ENCODE measurements at regions not wholly inside any gene's neighbourhood (a gene's known extent, or its start where the extent isn't known, plus 50 kb on each side); places are given as distances from the start of the nearest gene placed in this dataset.

- TF ChIP-seq CTCF (IDR thresholded peaks at IDR 0.05) (peak; percentile 23 to 80 (median 57)), POLR2A (IDR thresholded peaks at IDR 0.05) (no peak)
Measured at GRCh38 chr10:63866075-63866746, 345.0 kb downstream of the REEP3 start.

All from Peyer's patch (tissue), 4 donors.